A549 (cell line): ENCODE measurements at regions not wholly inside any gene's neighbourhood (a gene's known extent, or its start where the extent isn't known, plus 50 kb on each side); places are given as distances from the start of the nearest gene placed in this dataset.

Experiments
- ATAC-seq, 2 experiments: fragments of 200-7000 bp in 1 of 2; fragments of >200 bp in 1 of 2; cut with Nextera tagmentation in 1 of 2; cut with Tn5 transposase in 1 of 2; 3 replicates each; pipeline versions ENCODE4 v1.8.0 to v1.9.1; 2018 to 2020; ENCODE audit warnings: mild to moderate bottlenecking in 1 of 2, moderate library complexity in 1 of 2
- CTCF ChIA-PET: fragments of 300-600 bp; sonication (Branson Sonifier 250); formaldehyde crosslinking; extraction: SDS; loops from one replicate; lab custom pipeline; 2021; ENCODE audit warnings: antibody characterized with exemption, inconsistent platforms; lab: Yijun Ruan, JAX
- POLR2A ChIA-PET: fragments of 350-600 bp; formaldehyde crosslinking; extraction: SDS; loops from one replicate; lab custom pipeline; 2021; ENCODE audit warnings: antibody characterized with exemption, inconsistent platforms; lab: Yijun Ruan, JAX
- DNase-seq, 2 experiments: peaks; one replicate each; pipeline versions ENCODE4 v3.0.0 to v3.0.0-alpha.2; 2011 to 2016; ENCODE audit warnings: low read depth in 1 of 2, low spot score in 1 of 2
- FAIRE-seq: peaks from 2 replicates; lab custom pipeline; 2011; peaks lifted over from hg19 to GRCh38; lab: Jason Lieb, UNC
- H3K27ac ChIP-seq, 2 experiments: fragments of >200 bp; sonication (Bioruptor Twin); formaldehyde crosslinking; 3 replicates each; pipeline ENCODE4 v1.5.1; 2016 to 2017
- H3K4me1 ChIP-seq: fragments of >200 bp; sonication (Bioruptor Twin); formaldehyde crosslinking; 3 replicates; pipeline ENCODE4 v1.6.1; 2016
- H3K4me2 ChIP-seq: fragments of >200 bp; sonication (Bioruptor Twin); formaldehyde crosslinking; 3 replicates; pipeline ENCODE4 v1.6.1; 2016
- H3K4me3 ChIP-seq: fragments of >200 bp; sonication (Bioruptor Twin); formaldehyde crosslinking; 3 replicates; pipeline ENCODE4 v1.5.1; 2016
- H3K9me3 ChIP-seq: fragments of >200 bp; sonication (Bioruptor Twin); formaldehyde crosslinking; 3 replicates; pipeline ENCODE4 v1.6.1; 2016
- ATOH8 ChIP-seq: fragments of 250-450 bp; sonication (Bioruptor Pico); IDR thresholded peaks from 2 replicates; pipeline ENCODE4 v1.5.0; 2020; ENCODE audit warnings: low read depth, mild to moderate bottlenecking, moderate library complexity
- CHD2 ChIP-seq: fragments of 150-350 bp; IDR thresholded peaks from 2 replicates; pipeline ENCODE4 v1.6.1; 2014; ENCODE audit warnings: low read length; ENCODE audit not compliant: partially characterized antibody
- FOSB ChIP-seq: fragments of 250-450 bp; sonication (Bioruptor Pico); IDR thresholded peaks from 2 replicates; pipeline ENCODE4 v1.5.0; 2020; ENCODE audit warnings: mild to moderate bottlenecking, moderate library complexity
- FOSL2 ChIP-seq, 2 experiments: fragments of 450-650 bp in 1 of 2; fragments of >200 bp in 1 of 2; sonication (Bioruptor Twin) in 1 of 2; formaldehyde crosslinking; IDR thresholded peaks; 2 replicates each; pipeline versions ENCODE4 v1.5.0 to v1.6.1; 2016 to 2020; ENCODE audit warnings: mild to moderate bottlenecking in 1 of 2, moderate library complexity in 1 of 2
- FOXS1 ChIP-seq: fragments of 250-450 bp; sonication (Bioruptor Pico); IDR thresholded peaks from 2 replicates; pipeline ENCODE4 v1.5.0; 2020; ENCODE audit warnings: mild to moderate bottlenecking, moderate library complexity
- HES2 ChIP-seq: fragments of >200 bp; sonication (Bioruptor Twin); formaldehyde crosslinking; IDR thresholded peaks from 2 replicates; pipeline ENCODE4 v1.6.1; 2016
- HEYL ChIP-seq: fragments of 250-450 bp; sonication (Bioruptor Pico); IDR thresholded peaks from 2 replicates; pipeline ENCODE4 v1.8.0; 2021; ENCODE audit warnings: mild to moderate bottlenecking, moderate library complexity
- HMGXB4 ChIP-seq: fragments of 250-450 bp; sonication (Bioruptor Pico); IDR thresholded peaks from 2 replicates; pipeline ENCODE4 v1.5.0; 2021; ENCODE audit warnings: mild to moderate bottlenecking, moderate library complexity, borderline replicate concordance
- KDM1A ChIP-seq: fragments of 200-600 bp; sonication (generic); IDR thresholded peaks from 2 replicates; pipeline ENCODE4 v1.6.1; 2016; ENCODE audit warnings: low read depth, mild to moderate bottlenecking
- KDM5A ChIP-seq: fragments of 200-600 bp; sonication (generic); IDR thresholded peaks from 2 replicates; pipeline ENCODE4 v1.6.1; 2016; ENCODE audit warnings: antibody characterized with exemption, mild to moderate bottlenecking
- MAFK ChIP-seq: fragments of 450-650 bp; IDR thresholded peaks from 2 replicates; pipeline ENCODE4 v1.6.1; 2014; ENCODE audit not compliant: partially characterized antibody
- MAX ChIP-seq: IDR thresholded peaks from 2 replicates; pipeline ENCODE4 v1.6.1; 2012
- MYC ChIP-seq: IDR thresholded peaks from 2 replicates; pipeline ENCODE4 v1.6.1; 2012; ENCODE audit warnings: mild to moderate bottlenecking, inconsistent platforms, low read length, improper control_type of control experiment, borderline replicate concordance
- NFE2L2 ChIP-seq: fragments of 150-350 bp; conservative IDR thresholded peaks from 2 replicates; pipeline ENCODE4 v1.6.1; 2014; ENCODE audit warnings: low read length
- NR3C1 ChIP-seq: fragments of >200 bp; sonication (Bioruptor Twin); formaldehyde crosslinking; IDR thresholded peaks from 3 replicates; pipeline ENCODE4 v1.6.1; 2017
- POLR2A ChIP-seq: IDR thresholded peaks from 2 replicates; pipeline ENCODE4 v1.6.1; 2012; ENCODE audit warnings: mild to moderate bottlenecking, low read length
- POLR2AphosphoS2 ChIP-seq: conservative IDR thresholded peaks from 2 replicates; pipeline ENCODE4 v1.6.1; 2012; ENCODE audit warnings: low read length, improper control_type of control experiment, inconsistent platforms
- RAD21 ChIP-seq, 2 experiments: fragments of >200 bp in 1 of 2; sonication (Bioruptor Twin) in 1 of 2; formaldehyde crosslinking in 1 of 2; IDR thresholded peaks in 1 of 2; conservative IDR thresholded peaks in 1 of 2; 2 replicates in 1 of 2; 3 replicates in 1 of 2; pipeline ENCODE4 v1.6.1; 2012 to 2018; ENCODE audit warnings: inconsistent platforms in 1 of 2
- RARB ChIP-seq: fragments of 250-450 bp; sonication (Bioruptor Pico); IDR thresholded peaks from 2 replicates; pipeline ENCODE4 v1.8.0; 2021; ENCODE audit warnings: mild to moderate bottlenecking, moderate library complexity
- RCOR1 ChIP-seq: fragments of 150-350 bp; IDR thresholded peaks from 2 replicates; pipeline ENCODE4 v1.6.1; 2014; ENCODE audit warnings: antibody characterized with exemption, low read length, low read depth
- REST ChIP-seq: fragments of 200-600 bp; sonication (generic); IDR thresholded peaks from 2 replicates; pipeline ENCODE4 v1.6.1; 2016; ENCODE audit warnings: antibody characterized with exemption, mild to moderate bottlenecking, moderate library complexity
- RNF2 ChIP-seq: fragments of 200-600 bp; sonication (generic); IDR thresholded peaks from 2 replicates; pipeline ENCODE4 v1.6.1; 2016; ENCODE audit warnings: low read depth, mild to moderate bottlenecking, antibody characterized with exemption, moderate library complexity, borderline replicate concordance
- SMC3 ChIP-seq: fragments of >200 bp; sonication (Bioruptor Twin); formaldehyde crosslinking; IDR thresholded peaks from 3 replicates; pipeline ENCODE4 v1.6.1; 2018; ENCODE audit warnings: inconsistent platforms
- WGBS: methylation state at CpG from one replicate; pipeline ENCODE4 v1.1.6; 2017; ENCODE audit errors: missing lambda C conversion rate; 5-methylcytosine and 5-hydroxymethylcytosine counted together

- TF ChIP-seq HMGXB4 (CRISPR knock-in tag) (no peak), NFE2L2 (peak; percentile 58), MAX (no peak), FOSB (CRISPR knock-in tag) (no peak), MAFK (peak; percentile 62)
- TF ChIP-seq, all 56 proteins: peak for 2
These were observed 106.9 kb upstream of the TECRL start (continued) for GRCh38 chr4:64516176-64516575.

- POLR2A ChIA-PET = no interaction called here
- Histone ChIP-seq H3K4me2 (no peak overlapping the region), H3K4me1 (no peaks in the 10 kb centered on the region), H3K9me3 (no peaks in the 10 kb centered on the region), H3K4me3 (no peak overlapping the region), H3K27ac (no peak overlapping the region)
- TF ChIP-seq NR3C1 = no peak
- no peak for TF ChIP-seq FOXS1 (CRISPR knock-in tag)
- TF ChIP-seq KDM1A = no peak
- no peak for TF ChIP-seq SMC3
- TF ChIP-seq RAD21 (conservative IDR thresholded peaks at IDR 0.05 in 1 of 2, IDR thresholded peaks at IDR 0.05 in 1 of 2) = no peak
- TF ChIP-seq FOSL2 (IDR thresholded peaks at IDR 0.05) = no peak
- TF ChIP-seq FOSL2 (CRISPR knock-in tag; IDR thresholded peaks at IDR 0.05) = no peak
- CTCF ChIA-PET = no interaction called here
- FAIRE-seq (no peak), ATAC-seq (no peak), DNase-seq (no peak)
These were observed 98.8 kb upstream of the TECRL start for GRCh38 chr4:64508089-64508488.

- FAIRE-seq = no peak
- TF ChIP-seq MAX = no peak
- no peak for TF ChIP-seq RNF2
- no peak for TF ChIP-seq RCOR1
- no peak for TF ChIP-seq CHD2
- no peak for TF ChIP-seq REST
- TF ChIP-seq HMGXB4 (CRISPR knock-in tag) = no peak
- TF ChIP-seq MAFK = no peak
- TF ChIP-seq HES2 = no peak
- no peak for TF ChIP-seq SMC3
- no peak for TF ChIP-seq POLR2AphosphoS2
- TF ChIP-seq KDM5A = no peak
- TF ChIP-seq HEYL (CRISPR knock-in tag) = no peak
- TF ChIP-seq MYC = no peak
- no peak for TF ChIP-seq NR3C1
- no peak for TF ChIP-seq RARB (CRISPR knock-in tag)
- TF ChIP-seq POLR2A = no peak
- TF ChIP-seq ATOH8 (CRISPR knock-in tag) = no peak
- no peaks in the 10 kb centered on the region for H3K9me3 ChIP-seq
- ChIA-PET POLR2A (no interaction called here), CTCF (no interaction called here)
- no peak overlapping the region for H3K27ac ChIP-seq
- no peak overlapping the region for H3K4me2 ChIP-seq
- DNase-seq = no peak
- no peak for ATAC-seq
- no peak overlapping the region for H3K4me3 ChIP-seq
- 24% methylated on average over 3 of the region's 3 CpGs for WGBS
- no peaks in the 10 kb centered on the region for H3K4me1 ChIP-seq
These were observed 94.9 kb upstream of the TECRL start for GRCh38 chr4:64503945-64504675.
